ENCODE measurements at regions not wholly inside any gene's neighbourhood (a gene's known extent, or its start where the extent isn't known, plus 50 kb on each side); places are given as distances from the start of the nearest gene placed in this dataset.

GRCh38 chr2:211306929-211307328, 750.5 kb downstream of the CPS1 start:
- TF ChIP-seq GATA3 (IDR thresholded peaks at IDR 0.05; ENCODE audit: low read depth, low read length) (no peak), GATA2 (IDR thresholded peaks at IDR 0.05; ENCODE audit: low read depth, low read length) (no peak)
